ENCODE measurements at regions not wholly inside any gene's neighbourhood (a gene's known extent, or its start where the extent isn't known, plus 50 kb on each side); places are given as distances from the start of the nearest gene placed in this dataset.

DNA sequence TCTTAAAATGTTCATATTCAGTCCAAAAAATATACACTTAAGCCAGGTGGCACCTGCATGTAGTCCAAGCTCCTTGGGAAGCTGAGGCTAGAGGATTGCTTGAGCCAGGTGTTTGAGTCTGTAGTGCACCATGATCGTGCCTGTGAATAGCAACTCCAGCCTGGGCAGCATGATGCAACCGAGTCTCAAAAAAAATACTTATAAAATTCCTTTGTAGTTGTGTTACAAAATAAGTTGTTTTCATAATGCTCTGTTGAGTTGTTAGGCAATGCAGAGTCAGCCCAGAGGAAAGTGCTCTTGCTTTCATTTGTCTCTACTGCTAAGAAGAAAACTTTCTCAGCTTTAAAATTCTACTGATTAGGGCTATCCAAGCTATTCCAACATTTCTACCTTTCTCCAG, 442.8 kb upstream of the ARRDC4 start:
- H3K27ac Mint-ChIP-seq: no peak overlapping the region
- peaks cover 23% of the 10 kb centered on the region for H3K4me1 Mint-ChIP-seq
- H3K36me3 Mint-ChIP-seq: no peaks in the 10 kb centered on the region
- ATAC-seq (no peak), DNase-seq (ENCODE audit: low spot score) (no peak)
- 0 out of 2 replicates have a peak, but pooled peaks cover 4% of the 10 kb centered on the region for H3K9me3 Mint-ChIP-seq
- TF ChIP-seq ZMAT4 (CRISPR knock-in tag; IDR thresholded peaks at IDR 0.05): no peak
- no peak for TF ChIP-seq NFE2L1 (CRISPR knock-in tag; IDR thresholded peaks at IDR 0.05)
- TF ChIP-seq ZNF121 (CRISPR knock-in tag; IDR thresholded peaks at IDR 0.05): no peak
- no peak for TF ChIP-seq SMAD3 (CRISPR knock-in tag; IDR thresholded peaks at IDR 0.05; ENCODE audit: borderline replicate concordance)
- TF ChIP-seq SOX15 (CRISPR knock-in tag; IDR thresholded peaks at IDR 0.05): no peak
- TF ChIP-seq ZNF232 (CRISPR knock-in tag; IDR thresholded peaks at IDR 0.05): no peak
- TF ChIP-seq, protein P1, sequence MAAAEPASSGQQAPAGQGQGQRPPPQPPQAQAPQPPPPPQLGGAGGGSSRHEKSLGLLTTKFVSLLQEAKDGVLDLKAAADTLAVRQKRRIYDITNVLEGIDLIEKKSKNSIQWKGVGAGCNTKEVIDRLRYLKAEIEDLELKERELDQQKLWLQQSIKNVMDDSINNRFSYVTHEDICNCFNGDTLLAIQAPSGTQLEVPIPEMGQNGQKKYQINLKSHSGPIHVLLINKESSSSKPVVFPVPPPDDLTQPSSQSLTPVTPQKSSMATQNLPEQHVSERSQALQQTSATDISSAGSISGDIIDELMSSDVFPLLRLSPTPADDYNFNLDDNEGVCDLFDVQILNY (CRISPR knock-in tag; IDR thresholded peaks at IDR 0.05): no peak
- TF ChIP-seq CREB1 (CRISPR knock-in tag; IDR thresholded peaks at IDR 0.05): no peak
- TF ChIP-seq ERG (CRISPR knock-in tag; IDR thresholded peaks at IDR 0.05): no peak
- no peak for TF ChIP-seq JAZF1 (CRISPR knock-in tag; IDR thresholded peaks at IDR 0.05)
- ChIA-PET CTCF (no interaction called here), POLR2A (no interaction called here)
- no peaks in the 10 kb centered on the region for H3K27me3 Mint-ChIP-seq (ENCODE audit: low read depth)
- no peak overlapping the region for H3K4me3 Mint-ChIP-seq

DNA sequence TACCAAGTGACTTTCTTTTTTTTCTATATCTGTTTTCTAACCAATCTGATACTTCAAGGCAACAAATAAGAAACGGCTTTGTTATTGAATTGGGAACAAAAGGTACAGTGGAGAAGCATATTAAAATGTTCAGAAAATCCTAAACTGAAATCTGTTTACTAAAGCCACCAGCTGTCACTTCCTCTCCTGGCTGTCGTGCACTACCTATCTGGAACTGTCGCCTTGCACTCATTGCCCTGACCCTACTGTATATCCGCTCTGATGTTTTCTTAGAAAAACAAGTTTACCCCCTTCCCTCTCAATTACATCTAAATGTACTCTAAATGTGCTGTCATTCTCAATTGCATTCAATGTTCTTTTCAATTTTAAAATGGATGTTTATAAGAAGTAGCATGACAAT, 439.8 kb upstream of the ARRDC4 start:
- no peaks in the 10 kb centered on the region for H3K9me3 Mint-ChIP-seq
- peaks cover 23% of the 10 kb centered on the region for H3K4me1 Mint-ChIP-seq
- POLR2A ChIA-PET: no interaction called here
- H3K36me3 Mint-ChIP-seq: no peaks in the 10 kb centered on the region
- no peak for TF ChIP-seq CREM (CRISPR knock-in tag; IDR thresholded peaks at IDR 0.05)
- TF ChIP-seq SMAD4 (CRISPR knock-in tag; IDR thresholded peaks at IDR 0.05): no peak
- no peak for TF ChIP-seq TCF7 (CRISPR knock-in tag; IDR thresholded peaks at IDR 0.05; ENCODE audit: low read depth)
- no peak for TF ChIP-seq NR1H2 (CRISPR knock-in tag; IDR thresholded peaks at IDR 0.05)
- TF ChIP-seq, protein P2, sequence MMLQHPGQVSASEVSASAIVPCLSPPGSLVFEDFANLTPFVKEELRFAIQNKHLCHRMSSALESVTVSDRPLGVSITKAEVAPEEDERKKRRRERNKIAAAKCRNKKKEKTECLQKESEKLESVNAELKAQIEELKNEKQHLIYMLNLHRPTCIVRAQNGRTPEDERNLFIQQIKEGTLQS (CRISPR knock-in tag; conservative IDR thresholded peaks at IDR 0.05): no peak
- TF ChIP-seq FOXP1 (CRISPR knock-in tag; IDR thresholded peaks at IDR 0.05; ENCODE audit: borderline replicate concordance): no peak
- TF ChIP-seq TP53 (CRISPR knock-in tag; IDR thresholded peaks at IDR 0.05): no peak
- TF ChIP-seq ZNF138 (CRISPR knock-in tag; conservative IDR thresholded peaks at IDR 0.05): no peak
- TF ChIP-seq GABPB1 (CRISPR knock-in tag; IDR thresholded peaks at IDR 0.05): no peak
- TF ChIP-seq JUN (CRISPR knock-in tag; IDR thresholded peaks at IDR 0.05): no peak
- TF ChIP-seq ARID4B (CRISPR knock-in tag; IDR thresholded peaks at IDR 0.05; ENCODE audit: borderline replicate concordance): no peak
- H3K27me3 Mint-ChIP-seq (ENCODE audit: low read depth): no peaks in the 10 kb centered on the region
- no peak overlapping the region for H3K4me3 Mint-ChIP-seq
- DNase-seq (ENCODE audit: low spot score) (no peak), ATAC-seq (no peak)
- CTCF ChIA-PET: interaction anchor here (1.8 kb wide), 1 partner anchor 275 kb away, joined by 4 read pairs; no protein-coding TSS in a partner anchor
- H3K27ac Mint-ChIP-seq: no peak overlapping the region

All from WTC11 (cell line).